A172 (cell line): ENCODE measurements at regions not wholly inside any gene's neighbourhood (a gene's known extent, or its start where the extent isn't known, plus 50 kb on each side); places are given as distances from the start of the nearest gene placed in this dataset.

ENCODE experiments used
- DNase-seq: peaks from one replicate; pipeline ENCODE4 v3.0.0-alpha.2; 2015; ENCODE audit warnings: low spot score

DNA sequence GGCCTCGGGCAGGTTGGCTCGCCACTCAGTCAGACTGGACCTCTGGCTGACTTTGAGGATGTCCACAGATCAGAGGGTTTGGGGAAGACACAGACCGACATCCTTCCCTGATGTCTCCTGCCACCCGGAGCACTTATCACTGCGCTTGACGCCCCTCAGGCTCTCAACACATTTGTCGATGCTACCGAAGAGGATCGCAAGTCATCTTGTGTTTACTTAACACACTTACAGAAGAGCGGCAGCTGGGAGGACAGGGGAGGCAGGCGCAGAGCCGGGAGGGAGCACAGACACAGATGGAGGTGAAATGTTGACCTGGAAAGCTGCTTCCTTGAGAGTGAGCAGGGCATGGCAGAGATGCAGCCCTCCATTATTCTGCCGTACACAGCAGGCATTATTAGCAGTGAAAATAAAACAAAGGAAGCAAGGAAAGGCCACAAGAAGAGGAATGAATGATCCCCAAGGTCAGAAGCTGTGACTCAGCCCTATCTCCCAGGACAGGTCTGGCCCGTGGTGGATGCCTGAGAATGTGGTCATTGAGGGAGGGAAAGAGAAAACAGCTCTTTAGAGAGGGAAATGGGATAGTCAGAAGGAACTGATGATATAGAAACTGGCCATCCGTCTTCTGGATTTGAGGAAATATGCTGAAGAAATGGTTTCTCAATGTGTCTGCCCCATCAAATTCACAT is 549.5 kb upstream of the ARGLU1 start:
- peak; percentile 5 for DNase-seq

- DNase-seq = no peak
Observed at GRCh38 chr13:107113387-107113786, 545.5 kb upstream of the ARGLU1 start.

GRCh38 chr13:107111248-107111647 is 543.3 kb upstream of the ARGLU1 start:
- DNase-seq = no peak

- no peak for DNase-seq
Observed at GRCh38 chr13:107104631-107105030, 536.7 kb upstream of the ARGLU1 start.

DNA sequence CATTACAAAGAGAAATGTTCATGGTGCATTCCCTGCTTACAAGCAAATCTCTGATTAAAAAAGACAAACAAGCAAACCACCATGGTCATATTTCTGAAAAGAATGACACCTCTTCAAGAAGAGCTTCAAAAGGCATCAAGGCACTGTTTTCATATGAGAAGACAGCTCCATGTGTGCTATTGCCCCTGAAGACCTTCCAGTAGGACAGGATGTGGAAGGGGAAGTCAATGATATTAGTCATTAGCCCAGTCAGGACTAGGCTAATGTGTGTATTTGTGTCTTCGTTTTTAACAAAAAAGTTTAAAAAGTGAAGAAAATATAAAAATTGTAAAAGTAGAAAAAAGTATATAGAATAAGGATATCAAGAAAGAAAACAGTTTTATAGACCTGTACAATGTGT is 534.7 kb upstream of the ARGLU1 start:
- no peak for DNase-seq

GRCh38 chr13:107099661-107100060 is 531.7 kb upstream of the ARGLU1 start:
- DNase-seq = peak; percentile 4

GRCh38 chr13:107097916-107098315 is 530.0 kb upstream of the ARGLU1 start:
- DNase-seq = no peak

DNA sequence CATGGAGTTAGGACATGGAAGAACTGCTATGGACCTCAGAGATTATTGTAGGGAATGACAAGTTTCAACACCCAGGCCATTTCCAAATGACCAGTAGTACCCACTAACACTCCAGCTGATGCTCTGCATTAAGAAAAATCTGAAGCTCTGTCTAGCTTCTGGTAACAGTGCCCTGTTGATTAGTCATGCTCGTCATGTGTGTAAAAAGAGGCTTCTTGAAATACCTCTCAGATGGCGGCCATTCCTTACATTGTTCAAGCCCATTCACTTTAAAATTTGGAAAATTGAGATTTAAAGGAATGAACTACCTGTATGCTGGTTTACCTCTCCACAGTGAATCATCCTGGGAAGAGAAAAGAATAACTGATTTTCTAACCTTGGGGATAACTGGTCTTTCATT is 527.9 kb upstream of the ARGLU1 start:
- DNase-seq = no peak

DNA sequence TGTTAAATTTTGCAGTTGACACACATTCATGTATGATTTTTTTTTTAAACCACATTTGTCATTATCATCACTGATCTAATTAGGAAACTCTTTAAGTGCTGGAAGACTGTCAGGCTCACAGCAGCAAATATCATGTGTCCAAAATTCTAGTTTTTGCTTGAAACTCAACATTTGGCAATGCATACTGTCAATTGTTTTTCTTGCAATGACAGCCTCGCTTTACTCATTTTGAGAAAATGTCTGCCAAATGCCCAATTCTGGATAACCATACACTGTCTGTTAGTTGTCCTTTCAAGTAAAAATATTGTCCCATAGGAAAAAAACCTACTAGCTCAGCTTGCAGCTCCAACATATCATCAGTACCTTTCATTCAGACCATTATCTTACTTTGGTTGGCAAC is 523.9 kb upstream of the ARGLU1 start:
- DNase-seq = no peak

GRCh38 chr13:107091428-107091827 is 523.5 kb upstream of the ARGLU1 start:
- no peak for DNase-seq

DNA sequence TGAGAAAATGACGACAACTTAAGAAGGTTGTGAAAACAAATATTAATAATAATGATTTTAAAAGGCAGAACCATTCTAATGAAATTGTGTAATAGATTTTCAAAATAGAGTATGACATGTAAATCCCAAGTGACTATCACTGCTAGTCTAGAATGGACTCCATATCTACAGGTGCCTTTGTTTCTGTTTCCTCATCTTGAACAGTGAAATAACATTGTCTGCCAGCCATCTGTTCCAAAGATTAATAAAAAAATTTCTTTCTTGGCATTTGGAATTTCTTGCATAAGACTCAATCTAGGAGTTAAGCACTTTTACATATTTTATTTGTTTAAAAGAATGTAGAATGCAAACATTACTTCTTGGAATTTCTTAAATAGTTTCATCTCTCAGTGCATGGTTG is 520.1 kb upstream of the ARGLU1 start:
- DNase-seq = no peak

DNA sequence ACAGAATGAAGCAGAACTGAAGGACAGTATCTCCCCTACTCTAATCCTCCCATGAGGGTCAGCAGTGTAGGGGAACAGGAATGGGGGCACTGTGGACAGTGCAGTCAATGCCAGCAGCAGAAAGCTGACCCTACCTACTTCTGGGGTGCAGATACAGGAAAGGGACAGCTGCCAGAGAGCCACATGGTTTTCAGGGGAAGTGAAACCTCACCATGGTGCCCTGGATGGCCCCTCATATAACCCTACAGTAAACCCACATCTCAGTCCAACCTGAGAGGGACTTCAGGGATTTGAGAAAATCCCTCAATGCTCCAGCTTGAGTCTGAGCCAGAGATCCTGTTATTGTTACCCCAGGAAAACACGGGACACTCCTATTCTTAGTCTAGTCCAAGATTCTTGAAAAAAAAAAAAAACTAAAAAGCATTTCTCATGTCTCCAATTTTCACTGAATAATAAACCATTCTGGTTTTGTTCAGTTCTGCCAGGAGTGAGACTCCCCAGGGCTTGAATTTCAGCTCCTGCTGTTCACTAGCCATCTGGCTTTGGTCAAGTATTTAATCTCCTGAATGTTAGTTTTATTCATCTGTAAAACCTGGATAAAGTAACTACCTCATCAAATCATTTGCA is 511.6 kb upstream of the ARGLU1 start:
- no peak for DNase-seq

GRCh38 chr13:107078229-107078765 is 510.4 kb upstream of the ARGLU1 start:
- DNase-seq = no peak

DNA sequence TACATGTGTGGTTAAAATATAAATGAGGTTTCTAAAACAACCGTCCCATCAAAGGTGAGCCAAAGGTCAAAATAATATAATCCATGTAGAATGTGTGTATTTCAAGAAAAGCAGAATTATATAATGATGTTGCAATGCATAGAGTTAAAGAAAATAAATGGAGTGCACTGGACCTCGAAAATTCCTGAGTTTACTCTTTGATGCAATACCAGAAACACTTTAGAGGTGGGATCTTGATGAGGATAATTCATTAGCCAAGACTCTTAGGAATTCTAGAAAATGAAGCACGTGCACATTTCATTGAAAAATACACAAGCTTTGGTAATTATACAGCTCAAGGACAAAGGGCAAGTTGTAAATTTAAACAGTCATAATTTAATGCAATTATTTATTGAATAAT is 508.9 kb upstream of the ARGLU1 start:
- no peak for DNase-seq

GRCh38 chr13:107075576-107075975 is 507.6 kb upstream of the ARGLU1 start:
- DNase-seq = no peak

- DNase-seq = no peak
Observed at GRCh38 chr13:107070792-107071191, 502.9 kb upstream of the ARGLU1 start.

- peak; percentile 1 for DNase-seq
Observed at GRCh38 chr13:107069108-107069776, 501.3 kb upstream of the ARGLU1 start.

- DNase-seq = no peak
Observed at GRCh38 chr13:107067381-107067780, 499.4 kb upstream of the ARGLU1 start.

DNA sequence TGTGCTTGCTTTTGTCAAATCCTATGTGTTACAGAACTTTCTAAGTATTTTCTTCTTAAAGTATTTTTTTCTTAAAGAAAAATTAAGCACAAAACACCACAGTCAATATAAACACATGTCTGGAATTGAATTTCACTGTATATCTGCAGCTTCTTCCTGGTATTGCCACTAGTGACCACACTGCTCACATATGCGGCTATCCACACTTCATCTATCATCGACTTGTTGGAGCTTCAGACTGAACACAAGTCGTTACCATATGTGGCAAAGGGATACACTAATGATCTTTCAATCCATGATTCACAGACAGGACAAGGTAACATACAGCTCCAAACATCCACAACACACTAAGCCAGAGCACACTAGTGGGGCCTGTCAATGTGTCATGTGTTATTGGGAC is 498.4 kb upstream of the ARGLU1 start:
- no peak for DNase-seq

DNA sequence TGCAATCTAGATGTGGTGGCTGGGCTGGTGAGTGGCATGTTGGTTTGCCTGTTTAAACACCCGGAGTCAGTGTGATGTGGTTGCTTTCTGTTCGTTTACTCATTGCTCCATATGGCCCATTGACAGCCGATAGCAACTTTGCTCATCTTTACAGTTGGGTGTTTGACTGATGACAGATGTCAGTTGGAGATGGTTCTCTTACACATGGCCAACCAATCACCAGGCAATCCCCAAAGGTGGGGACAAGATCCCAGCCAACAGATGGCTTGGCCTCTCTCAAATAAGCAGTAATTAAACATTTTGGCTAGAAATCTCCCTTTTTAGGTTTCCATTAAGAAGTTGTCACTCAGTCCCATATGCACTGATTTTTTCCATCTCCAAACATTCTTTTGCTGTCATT is 497.1 kb upstream of the ARGLU1 start:
- DNase-seq = no peak

DNA sequence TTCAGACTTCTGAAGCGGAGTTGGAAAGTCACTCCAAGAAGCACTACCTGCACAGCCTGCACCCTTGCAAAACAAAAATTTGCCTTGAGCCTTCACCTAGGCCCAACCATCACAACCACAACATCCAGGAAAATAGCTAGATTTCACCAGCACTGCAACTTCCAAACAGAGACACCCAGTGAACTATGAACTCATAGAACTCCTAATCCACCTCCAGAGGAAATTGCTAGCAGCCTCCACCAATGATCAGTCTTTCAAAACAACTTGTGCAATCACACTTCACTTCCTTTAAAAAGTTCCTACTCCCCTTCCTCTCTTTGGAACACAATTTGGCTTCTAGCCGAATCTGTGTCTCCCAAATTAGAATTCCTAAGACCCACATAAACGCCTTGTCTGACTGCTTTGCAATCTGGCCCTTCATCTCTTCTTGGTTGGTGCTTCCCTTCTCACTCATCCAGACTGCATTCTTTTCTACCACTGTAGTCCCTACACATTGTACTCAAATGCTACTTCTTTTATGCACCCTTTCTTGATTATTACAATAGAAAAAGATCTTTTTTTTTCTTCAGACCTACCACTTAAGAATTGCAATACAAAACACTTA is 489.2 kb upstream of the ARGLU1 start:
- DNase-seq = no peak
